GM23248 (cell line): ENCODE measurements at regions not wholly inside any gene's neighbourhood (a gene's known extent, or its start where the extent isn't known, plus 50 kb on each side); places are given as distances from the start of the nearest gene placed in this dataset.

ENCODE experiments used
- DNase-seq: peaks from one replicate; pipeline ENCODE4 v3.0.0-alpha.2; 2015
- H2AFZ ChIP-seq: fragments of 200-600 bp; sonication (generic); 2 replicates; pipeline ENCODE4 v1.6.1; 2016; ENCODE audit warnings: antibody characterized with exemption
- H3F3A ChIP-seq: fragments of 200-600 bp; sonication (generic); 2 replicates; pipeline ENCODE4 v1.6.1; 2016; ENCODE audit warnings: mild to moderate bottlenecking, antibody characterized with exemption, mixed run types; ENCODE audit not compliant: insufficient read depth
- H3K27ac ChIP-seq: fragments of 200-600 bp; sonication (generic); 2 replicates; pipeline ENCODE4 v1.5.1; 2016; ENCODE audit warnings: mild to moderate bottlenecking
- H3K27me3 ChIP-seq: fragments of 200-600 bp; sonication (generic); replicated peaks from 2 replicates; pipeline ENCODE4 v1.6.1; 2016; ENCODE audit warnings: mild to moderate bottlenecking; ENCODE audit not compliant: insufficient read depth
- H3K36me3 ChIP-seq: fragments of 200-600 bp; sonication (generic); 2 replicates; pipeline ENCODE4 v1.6.1; 2016; ENCODE audit warnings: low read depth, mild to moderate bottlenecking
- H3K4me1 ChIP-seq: fragments of 200-600 bp; sonication (generic); 2 replicates; pipeline ENCODE4 v1.6.1; 2016; ENCODE audit warnings: mild to moderate bottlenecking; ENCODE audit not compliant: insufficient read depth
- H3K4me2 ChIP-seq: fragments of 200-600 bp; sonication (generic); one replicate; pipeline ENCODE4 v1.6.1; 2016; ENCODE audit warnings: mild to moderate bottlenecking; ENCODE audit not compliant: unreplicated experiment
- H3K4me3 ChIP-seq: fragments of 200-600 bp; sonication (generic); 2 replicates; pipeline ENCODE4 v1.5.1; 2016; ENCODE audit warnings: mild to moderate bottlenecking
- H3K79me2 ChIP-seq: fragments of 200-600 bp; sonication (generic); 2 replicates; pipeline ENCODE4 v1.6.1; 2016; ENCODE audit warnings: mild to moderate bottlenecking; ENCODE audit not compliant: insufficient read depth
- H3K9ac ChIP-seq: fragments of 200-600 bp; sonication (generic); 2 replicates; pipeline ENCODE4 v1.6.1; 2016; ENCODE audit warnings: mild to moderate bottlenecking
- H3K9me2 ChIP-seq: fragments of 200-600 bp; sonication (generic); 2 replicates; pipeline ENCODE4 v1.6.1; 2016; ENCODE audit warnings: mixed run types, mild to moderate bottlenecking, moderate library complexity; ENCODE audit not compliant: insufficient read depth
- H3K9me3 ChIP-seq: fragments of 200-600 bp; sonication (generic); one replicate; pipeline ENCODE4 v1.6.1; 2017; ENCODE audit warnings: low read depth
- H4K20me1 ChIP-seq: fragments of 200-600 bp; sonication (generic); 2 replicates; pipeline ENCODE4 v1.6.0; 2016; ENCODE audit not compliant: insufficient read depth
- EZH2 ChIP-seq: fragments of 200-600 bp; sonication (generic); IDR thresholded peaks from 2 replicates; pipeline ENCODE4 v1.6.1; 2018; ENCODE audit warnings: antibody characterized with exemption, mild to moderate bottlenecking; ENCODE audit not compliant: insufficient read depth, poor library complexity, severe bottlenecking
- EZH2phosphoT487 ChIP-seq: fragments of 200-600 bp; sonication (generic); IDR thresholded peaks from 2 replicates; pipeline ENCODE4 v1.6.1; 2018; ENCODE audit warnings: antibody characterized with exemption, moderate library complexity, mild to moderate bottlenecking, low read depth; ENCODE audit not compliant: insufficient read depth
- WGBS, 2 experiments: methylation state at CpG; one replicate each; pipeline ENCODE4 v1.1.6; 2015 to 2017; ENCODE audit warnings: low lambda C conversion rate in 2 of 2, low coverage in 1 of 2; ENCODE audit errors: missing lambda C conversion rate in 2 of 2; 5-methylcytosine and 5-hydroxymethylcytosine counted together
- in situ Hi-C: fragments of 300-500 bp; cut with MboI; formaldehyde crosslinking; loops from 2 replicates; pipeline ENCODE4 v1.15.0; 2020

- H3K27me3 ChIP-seq = no peaks in the 10 kb centered on the region; the same call in 1 of the 2 replicates
- no peak overlapping the region for H3K27ac ChIP-seq
- no peaks in the 10 kb centered on the region for H3F3A ChIP-seq
- H3K9me2 ChIP-seq = no peaks in the 10 kb centered on the region; the same call in 1 of the 2 replicates
- H3K9ac ChIP-seq = no peak overlapping the region
- H3K79me2 ChIP-seq = no peaks in the 10 kb centered on the region
- H3K4me1 ChIP-seq = no peaks in the 10 kb centered on the region
- no peak for DNase-seq
- in situ Hi-C loops = no loop called here
- no peaks in the 10 kb centered on the region for H3K36me3 ChIP-seq
- no peaks in the 10 kb centered on the region for H4K20me1 ChIP-seq
- H3K9me3 ChIP-seq = no peaks in the 10 kb centered on the region
- H2AFZ ChIP-seq = no peak overlapping the region
- no peak overlapping the region for H3K4me2 ChIP-seq
- TF ChIP-seq EZH2phosphoT487 (no peak), EZH2 (no peak)
- WGBS, 2 experiments = 59 to 64% methylated on average over 3 of the region's 3 CpGs
- H3K4me3 ChIP-seq = no peak overlapping the region
These were observed 162.6 kb upstream of the P2RY1 start for GRCh38 chr3:152672320-152672649.

- H3K4me3 ChIP-seq = no peak overlapping the region
- H3K9me2 ChIP-seq = no peaks in the 10 kb centered on the region; the same call in 1 of the 2 replicates
- H3K27me3 ChIP-seq = no peaks in the 10 kb centered on the region
- no peaks in the 10 kb centered on the region for H3K4me1 ChIP-seq
- 42 to 45% methylated on average over 2 of the region's 2 CpGs for WGBS, 2 experiments
- in situ Hi-C loops = no loop called here
- H3K9me3 ChIP-seq = no peaks in the 10 kb centered on the region
- no peaks in the 10 kb centered on the region for H4K20me1 ChIP-seq
- H3K79me2 ChIP-seq = no peaks in the 10 kb centered on the region
- no peak overlapping the region for H3K9ac ChIP-seq
- no peak for DNase-seq
- TF ChIP-seq EZH2phosphoT487 = no peak
- TF ChIP-seq EZH2 = no peak
- no peak overlapping the region for H3K27ac ChIP-seq
- no peaks in the 10 kb centered on the region for H3K36me3 ChIP-seq
- H2AFZ ChIP-seq = no peak overlapping the region
- H3F3A ChIP-seq = no peaks in the 10 kb centered on the region
- H3K4me2 ChIP-seq = no peak overlapping the region
These were observed 158.0 kb upstream of the P2RY1 start for GRCh38 chr3:152676810-152677379.

- no peak overlapping the region for H3K9ac ChIP-seq
- no peaks in the 10 kb centered on the region for H3K9me3 ChIP-seq
- WGBS, 2 experiments = 13 to 14% methylated on average over 2 of the region's 2 CpGs
- no peaks in the 10 kb centered on the region for H4K20me1 ChIP-seq
- no peak overlapping the region for H2AFZ ChIP-seq
- no peak for DNase-seq
- H3K79me2 ChIP-seq = no peaks in the 10 kb centered on the region
- in situ Hi-C loops = no loop called here
- H3K4me2 ChIP-seq = no peak overlapping the region
- H3K4me3 ChIP-seq = no peak overlapping the region
- H3K36me3 ChIP-seq = no peaks in the 10 kb centered on the region
- TF ChIP-seq EZH2 = no peak
- no peaks in the 10 kb centered on the region for H3K4me1 ChIP-seq
- no peaks in the 10 kb centered on the region for H3F3A ChIP-seq
- H3K27ac ChIP-seq = no peak overlapping the region
- no peaks in the 10 kb centered on the region for H3K27me3 ChIP-seq
- no peaks in the 10 kb centered on the region; the same call in 1 of the 2 replicates for H3K9me2 ChIP-seq
These were observed 157.4 kb upstream of the P2RY1 start for GRCh38 chr3:152677491-152677890.

- DNase-seq = no peak
- Histone ChIP-seq H4K20me1 (no peaks in the 10 kb centered on the region), H3K4me1 (no peaks in the 10 kb centered on the region), H3K27me3 (no peaks in the 10 kb centered on the region), H3K9me3 (no peaks in the 10 kb centered on the region), H3K9ac (no peak overlapping the region), H3K9me2 (no peaks in the 10 kb centered on the region), H3F3A (no peaks in the 10 kb centered on the region), H3K79me2 (no peaks in the 10 kb centered on the region), H3K4me3 (no peak overlapping the region), H3K4me2 (no peak overlapping the region), H3K27ac (no peak overlapping the region), H2AFZ (no peak overlapping the region), H3K36me3 (no peaks in the 10 kb centered on the region)
- in situ Hi-C loops = no loop called here
- TF ChIP-seq EZH2phosphoT487 (no peak), EZH2 (no peak)
These were observed 152.5 kb upstream of the P2RY1 start for GRCh38 chr3:152682477-152682876.

GRCh38 chr3:152683521-152683999 lies 151.4 kb upstream of the P2RY1 start:
- no peaks in the 10 kb centered on the region for H3K9me3 ChIP-seq
- no peak overlapping the region for H3K4me2 ChIP-seq
- no peaks in the 10 kb centered on the region for H3K4me1 ChIP-seq
- H3K79me2 ChIP-seq = no peaks in the 10 kb centered on the region
- H3K9ac ChIP-seq = no peak overlapping the region
- in situ Hi-C loops = no loop called here
- H3K27me3 ChIP-seq = no peaks in the 10 kb centered on the region
- H3K27ac ChIP-seq = no peak overlapping the region
- DNase-seq = no peak
- no peaks in the 10 kb centered on the region for H3K36me3 ChIP-seq
- no peaks in the 10 kb centered on the region for H3F3A ChIP-seq
- 65 to 70% methylated on average over 9 of the region's 9 CpGs for WGBS, 2 experiments
- TF ChIP-seq EZH2 (no peak), EZH2phosphoT487 (no peak)
- no peak overlapping the region for H3K4me3 ChIP-seq
- no peak overlapping the region for H2AFZ ChIP-seq
- no peaks in the 10 kb centered on the region for H4K20me1 ChIP-seq
- no peaks in the 10 kb centered on the region for H3K9me2 ChIP-seq
